Activated T-helper 2 cell treated with anti-CD3 and anti-CD28 coated beads, Interferon-gamma antibody, Interleukin-2, Interleukin-4, amounts not matched to agents 10 μg/mL and 5 μg/mL and 100 μg/mL, durations not matched to agents 14 hours and 24 hours and 36 hours (primary cell): ENCODE measurements at regions not wholly inside any gene's neighbourhood (a gene's known extent, or its start where the extent isn't known, plus 50 kb on each side); places are given as distances from the start of the nearest gene placed in this dataset.

ENCODE experiments used
- DNase-seq: peaks from one replicate; pipeline ENCODE4 v3.0.0; 2021; ENCODE audit warnings: low spot score
- H3K27ac Mint-ChIP-seq: one replicate; pipeline ENCODE4 v1.8.0; 2021; ENCODE audit warnings: mixed read lengths
- H3K27me3 Mint-ChIP-seq: one replicate; pipeline ENCODE4 v1.8.0; 2021; ENCODE audit warnings: low read depth, mixed read lengths
- H3K36me3 Mint-ChIP-seq: one replicate; pipeline ENCODE4 v1.8.0; 2021; ENCODE audit warnings: low read depth, mixed read lengths
- H3K4me1 Mint-ChIP-seq: one replicate; pipeline ENCODE4 v1.8.0; 2021; ENCODE audit warnings: low read depth, mixed read lengths
- H3K4me3 Mint-ChIP-seq: one replicate; pipeline ENCODE4 v1.8.0; 2021; ENCODE audit warnings: low read depth, mild to moderate bottlenecking, moderate library complexity, mixed read lengths
- H3K9me3 Mint-ChIP-seq: one replicate; pipeline ENCODE4 v1.8.0; 2021; ENCODE audit warnings: mixed read lengths
- intact Hi-C: fragments of 100-400 bp; cut with micrococcal nuclease; formaldehyde crosslinking; loops from one replicate; pipeline ENCODE4 v1.15.1; 2023

- H3K4me3 Mint-ChIP-seq: no peak overlapping the region
- intact Hi-C loops: no loop called here
- no peaks in the 10 kb centered on the region for H3K4me1 Mint-ChIP-seq
- H3K9me3 Mint-ChIP-seq: no peaks in the 10 kb centered on the region
- H3K27me3 Mint-ChIP-seq: peaks cover 7% of the 10 kb centered on the region
- DNase-seq: no peak
- H3K27ac Mint-ChIP-seq: no peak overlapping the region
- no peaks in the 10 kb centered on the region for H3K36me3 Mint-ChIP-seq
These were observed 55.3 kb upstream of the OPN4 start for GRCh38 chr10:86599041-86599440.

- Mint-ChIP-seq H3K4me3 (no peak overlapping the region), H3K9me3 (no peaks in the 10 kb centered on the region), H3K36me3 (no peaks in the 10 kb centered on the region), H3K27me3 (peaks cover 7% of the 10 kb centered on the region), H3K4me1 (no peaks in the 10 kb centered on the region), H3K27ac (no peak overlapping the region)
- intact Hi-C loops: no loop called here
- no peak for DNase-seq
These were observed 54.6 kb upstream of the OPN4 start for GRCh38 chr10:86599729-86600128.

- Mint-ChIP-seq H3K4me1 (no peaks in the 10 kb centered on the region), H3K27ac (no peak overlapping the region), H3K9me3 (no peaks in the 10 kb centered on the region), H3K36me3 (no peaks in the 10 kb centered on the region), H3K27me3 (peaks cover 7% of the 10 kb centered on the region), H3K4me3 (no peak overlapping the region)
- intact Hi-C loops: no loop called here
- DNase-seq: no peak
These were observed 54.1 kb upstream of the OPN4 start for GRCh38 chr10:86600296-86600695.

- no peak overlapping the region for H3K4me3 Mint-ChIP-seq
- intact Hi-C loops: no loop called here
These were observed 52.3 kb upstream of the OPN4 start for GRCh38 chr10:86601956-86602602.

GRCh38 chr10:86603256-86603655, 51.1 kb upstream of the OPN4 start:
- Mint-ChIP-seq H3K36me3 (no peaks in the 10 kb centered on the region), H3K9me3 (no peaks in the 10 kb centered on the region), H3K27ac (no peak overlapping the region), H3K4me3 (no peak overlapping the region), H3K27me3 (peaks cover 12% of the 10 kb centered on the region), H3K4me1 (no peaks in the 10 kb centered on the region)
- no peak for DNase-seq
- intact Hi-C loops: no loop called here

More at GRCh38 chr10:86601956-86602602, 52.3 kb upstream of the OPN4 start:
- no peak for DNase-seq
- Mint-ChIP-seq H3K9me3 (no peaks in the 10 kb centered on the region), H3K27ac (no peak overlapping the region), H3K27me3 (peaks cover 7% of the 10 kb centered on the region), H3K36me3 (no peaks in the 10 kb centered on the region), H3K4me1 (no peaks in the 10 kb centered on the region)
